Right cardiac atrium (tissue), 5 donors: ENCODE measurements at regions not wholly inside any gene's neighbourhood (a gene's known extent, or its start where the extent isn't known, plus 50 kb on each side); places are given as distances from the start of the nearest gene placed in this dataset.

Source experiments
- ATAC-seq, 2 donors: fragments of 200-7000 bp; cut with Tn5 transposase; one replicate each; pipeline versions ENCODE4 v1.8.0 to v1.9.1; 2020; ENCODE audit warnings: moderate library complexity in 2 of 2, mild to moderate bottlenecking in 1 of 2
- DNase-seq, 3 donors: peaks; one replicate each; pipeline ENCODE4 v3.0.0-alpha.2; 2020
- H3K27ac ChIP-seq: one replicate; pipeline ENCODE4 v1.5.1; 2013; ENCODE audit warnings: mild to moderate bottlenecking, low read length, control low read depth, moderate library complexity
- H3K27me3 ChIP-seq: one replicate; pipeline ENCODE4 v1.6.1; 2013; ENCODE audit not compliant: control insufficient read depth, insufficient read depth
- H3K4me1 ChIP-seq: one replicate; pipeline ENCODE4 v1.6.1; 2013; ENCODE audit warnings: low read length; ENCODE audit not compliant: control insufficient read depth, insufficient read depth
- H3K4me3 ChIP-seq: one replicate; pipeline ENCODE4 v1.5.1; 2013; ENCODE audit warnings: low read length, control low read depth
- H3K9me3 ChIP-seq: one replicate; pipeline ENCODE4 v1.6.1; 2013; ENCODE audit warnings: low read length; ENCODE audit not compliant: control insufficient read depth
- WGBS: extraction: QIAGEN DNeasy Blood & Tissue Kit; methylation state at CpG from one replicate; pipeline ENCODE4 v1.1.7; 2013; 5-methylcytosine and 5-hydroxymethylcytosine counted together
- intact Hi-C, 4 donors: fragments of 100-400 bp; cut with DNase I; formaldehyde crosslinking; loops; one replicate each; pipeline versions ENCODE4 v1.11.0 to v1.14.0; 2022 to 2023
- donor health status: healthy with polysubstance abuse.
- donor health status: DM: no; HTN: yes; CAD: no.
- donor health status: DM: no; HTN: no; CAD: no.
- donor health status: DM: no; HTN: yes; CAD: no; lungs with severe emphysema.
- donor health status: DM: yes; HTN: yes; CAD: no.

DNA sequence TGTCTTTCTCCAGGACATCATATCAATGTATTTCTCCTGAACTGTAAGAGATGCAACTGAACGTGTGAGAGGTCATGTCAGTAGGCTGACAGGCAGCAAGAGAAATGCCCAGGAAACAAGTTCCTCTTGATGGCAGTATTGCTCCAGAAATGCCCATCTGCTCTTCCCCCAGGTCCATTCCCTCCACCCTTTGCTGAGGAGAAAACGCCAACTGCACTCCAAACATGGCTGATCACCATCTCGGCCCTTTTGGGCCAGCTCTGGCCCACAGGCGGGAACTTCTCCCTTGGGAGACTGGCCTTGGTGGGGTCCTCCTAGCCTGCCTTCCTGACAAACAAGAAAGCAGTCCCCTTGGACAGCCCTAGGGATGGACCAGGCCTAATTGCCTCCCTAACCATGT, 276.5 kb upstream of the AGTR2 start:
- ATAC-seq (peak in 1 of 2 donors; percentile 61), DNase-seq (peak in 1 of 3 donors; percentile 49)
- no peak overlapping the region for H3K4me3 ChIP-seq
- H3K27ac ChIP-seq, result no peak overlapping the region
- no peaks in the 10 kb centered on the region for H3K4me1 ChIP-seq
- whole genome bisulfite sequencing, result 62% methylated on average over 4 of the region's 4 CpGs
- H3K9me3 ChIP-seq, result no peaks in the 10 kb centered on the region
- intact Hi-C loops, result no loop called here
- H3K27me3 ChIP-seq, result no peaks in the 10 kb centered on the region

DNA sequence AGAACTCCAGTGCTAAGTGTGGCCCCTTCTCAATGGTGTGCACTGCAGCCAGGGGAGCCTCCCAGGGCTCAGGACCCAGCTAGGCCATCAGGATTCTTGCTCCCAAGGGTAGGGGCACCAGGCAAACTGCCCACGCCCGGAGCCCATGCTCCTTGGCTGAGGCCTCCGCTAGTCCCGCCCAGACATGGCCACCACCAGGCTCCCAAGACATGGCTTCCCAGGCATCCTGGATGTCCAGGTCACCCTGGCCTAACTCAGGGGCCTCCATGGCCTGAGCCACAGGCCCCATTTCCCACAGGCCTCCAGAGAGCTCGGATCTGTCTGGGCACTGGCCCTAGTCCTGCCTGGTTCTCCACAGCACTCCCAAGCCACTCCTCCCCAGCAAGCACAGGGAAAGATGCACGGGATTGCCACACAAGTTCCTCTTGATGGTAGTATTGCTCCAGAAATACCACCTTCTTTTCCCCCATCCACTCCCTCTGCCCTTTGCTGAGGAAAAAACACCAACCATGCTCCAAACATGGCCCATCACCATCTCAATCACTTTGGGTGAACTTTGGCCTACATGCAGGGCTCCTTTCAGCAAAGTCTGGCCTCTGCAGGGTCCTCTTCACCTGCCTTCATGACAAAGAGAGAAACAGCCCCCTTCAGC, 274.7 kb upstream of the AGTR2 start:
- no peaks in the 10 kb centered on the region for H3K9me3 ChIP-seq
- ATAC-seq (no peak), DNase-seq (peak in 2 of 3 donors; percentile 11 to 47)
- no peak overlapping the region for H3K4me3 ChIP-seq
- no peaks in the 10 kb centered on the region for H3K27me3 ChIP-seq
- 88% methylated on average over 6 of the region's 6 CpGs for WGBS
- no peaks in the 10 kb centered on the region for H3K4me1 ChIP-seq
- no peak overlapping the region for H3K27ac ChIP-seq
- intact Hi-C loops, result no loop called here

- 84% methylated on average over 5 of the region's 5 CpGs for WGBS
- Histone ChIP-seq H3K27ac (no peak overlapping the region), H3K4me1 (no peaks in the 10 kb centered on the region), H3K9me3 (no peaks in the 10 kb centered on the region), H3K27me3 (no peaks in the 10 kb centered on the region), H3K4me3 (no peak overlapping the region)
- DNase-seq (no peak), ATAC-seq (no peak)
- intact Hi-C loops, result no loop called here
Observed at GRCh38 chrX:115896362-115896761, 274.2 kb upstream of the AGTR2 start.

DNA sequence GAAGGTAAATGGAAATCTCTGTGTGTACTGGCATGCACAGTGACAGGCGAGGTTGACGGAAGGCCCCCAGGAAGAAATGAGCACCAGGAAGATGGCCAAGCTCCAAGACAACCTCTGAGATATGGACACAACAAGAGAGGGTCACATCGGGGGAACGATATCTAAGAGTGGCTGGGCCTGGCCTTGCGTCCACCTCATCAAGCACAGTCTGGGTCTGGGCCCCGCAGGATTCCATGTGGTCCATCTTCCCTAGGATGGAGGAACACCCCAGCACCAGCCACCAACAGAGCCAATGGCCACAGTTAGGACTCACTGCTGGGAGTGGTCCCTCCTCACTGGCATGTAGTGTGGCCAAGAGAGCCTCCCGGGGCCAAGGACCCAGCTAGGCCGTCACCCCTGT, 272.6 kb upstream of the AGTR2 start:
- Histone ChIP-seq H3K27ac (no peak overlapping the region), H3K9me3 (no peaks in the 10 kb centered on the region), H3K4me1 (no peaks in the 10 kb centered on the region), H3K4me3 (no peak overlapping the region), H3K27me3 (no peaks in the 10 kb centered on the region)
- intact Hi-C loops, result no loop called here
- 93% methylated on average over 8 of the region's 8 CpGs for WGBS
- ATAC-seq, result no peak
- DNase-seq, result peak in 1 of 3 donors; percentile 50

GRCh38 chrX:115898382-115899001, 272.1 kb upstream of the AGTR2 start:
- intact Hi-C loops, result no loop called here
- 89% methylated on average over 8 of the region's 8 CpGs for WGBS
- no peak overlapping the region for H3K4me3 ChIP-seq
- H3K9me3 ChIP-seq, result no peaks in the 10 kb centered on the region
- DNase-seq (peak in 2 of 3 donors; percentile 50 to 85), ATAC-seq (peak in 1 of 2 donors; percentile 43)
- H3K27ac ChIP-seq, result no peak overlapping the region
- no peaks in the 10 kb centered on the region for H3K4me1 ChIP-seq
- H3K27me3 ChIP-seq, result no peaks in the 10 kb centered on the region

DNA sequence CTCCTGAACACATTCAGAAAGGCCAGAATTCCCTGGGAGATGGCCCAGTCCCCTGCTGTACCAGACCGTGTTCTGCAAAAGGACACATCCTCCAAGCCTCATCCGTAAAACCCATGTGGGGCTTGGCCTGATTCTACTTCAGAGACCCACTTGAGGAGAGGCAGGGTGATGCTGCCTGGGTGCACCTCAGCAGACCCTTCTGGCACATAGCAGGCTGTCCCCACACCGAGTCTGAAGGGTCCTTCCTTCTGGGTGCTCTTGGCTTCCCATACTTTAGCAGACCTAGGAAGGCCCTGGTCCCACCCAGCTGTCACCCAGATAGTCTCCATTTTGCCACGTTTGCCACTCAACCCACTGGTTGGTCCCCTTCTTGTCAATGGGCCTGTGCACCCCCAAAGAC, 270.1 kb upstream of the AGTR2 start:
- H3K27me3 ChIP-seq, result no peaks in the 10 kb centered on the region
- no peaks in the 10 kb centered on the region for H3K9me3 ChIP-seq
- no peak for ATAC-seq
- peaks cover 2% of the 10 kb centered on the region for H3K4me1 ChIP-seq
- WGBS, result 84% methylated on average over 4 of the region's 4 CpGs
- DNase-seq, result no peak
- H3K27ac ChIP-seq, result no peak overlapping the region
- intact Hi-C loops, result no loop called here
- no peak overlapping the region for H3K4me3 ChIP-seq

- Histone ChIP-seq H3K4me3 (no peak overlapping the region), H3K27me3 (no peaks in the 10 kb centered on the region), H3K27ac (no peak overlapping the region), H3K9me3 (no peaks in the 10 kb centered on the region), H3K4me1 (peaks cover 2% of the 10 kb centered on the region)
- ATAC-seq (no peak), DNase-seq (no peak)
- WGBS, result 92% methylated on average over 3 of the region's 3 CpGs
- intact Hi-C loops, result no loop called here
Observed at GRCh38 chrX:115901241-115901640, 269.3 kb upstream of the AGTR2 start.

DNA sequence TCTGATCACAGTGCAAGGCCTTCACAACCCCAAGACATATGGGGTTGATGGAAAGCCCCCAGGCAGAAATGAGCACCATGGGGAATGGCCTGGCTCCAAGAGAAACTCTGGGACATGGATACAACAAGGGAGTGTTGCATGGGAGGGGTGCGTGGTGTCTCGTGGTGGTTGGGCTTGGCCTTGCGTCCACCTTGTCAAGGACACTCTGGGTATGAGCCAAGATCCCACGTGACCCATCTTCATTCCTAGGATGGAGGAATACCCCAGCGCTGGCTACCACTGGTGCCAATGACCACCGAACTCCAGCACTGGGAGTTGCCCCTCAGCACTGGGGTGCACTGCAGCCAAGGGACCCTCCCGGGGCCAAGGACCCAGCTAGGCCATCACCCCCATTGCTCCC, 267.5 kb upstream of the AGTR2 start:
- 83% methylated on average over 7 of the region's 7 CpGs for WGBS
- H3K27ac ChIP-seq, result no peak overlapping the region
- no peak for ATAC-seq
- H3K27me3 ChIP-seq, result no peaks in the 10 kb centered on the region
- DNase-seq, result no peak
- H3K9me3 ChIP-seq, result no peaks in the 10 kb centered on the region
- no peak overlapping the region for H3K4me3 ChIP-seq
- peaks cover 2% of the 10 kb centered on the region for H3K4me1 ChIP-seq
- intact Hi-C loops, result no loop called here

- DNase-seq (no peak), ATAC-seq (no peak)
- H3K4me3 ChIP-seq, result no peak overlapping the region
- intact Hi-C loops, result no loop called here
- H3K4me1 ChIP-seq, result peaks cover 2% of the 10 kb centered on the region
- WGBS, result 92% methylated on average over 2 of the region's 2 CpGs
- no peaks in the 10 kb centered on the region for H3K9me3 ChIP-seq
- no peaks in the 10 kb centered on the region for H3K27me3 ChIP-seq
- no peak overlapping the region for H3K27ac ChIP-seq
Observed at GRCh38 chrX:115906276-115906675, 264.3 kb upstream of the AGTR2 start.

DNA sequence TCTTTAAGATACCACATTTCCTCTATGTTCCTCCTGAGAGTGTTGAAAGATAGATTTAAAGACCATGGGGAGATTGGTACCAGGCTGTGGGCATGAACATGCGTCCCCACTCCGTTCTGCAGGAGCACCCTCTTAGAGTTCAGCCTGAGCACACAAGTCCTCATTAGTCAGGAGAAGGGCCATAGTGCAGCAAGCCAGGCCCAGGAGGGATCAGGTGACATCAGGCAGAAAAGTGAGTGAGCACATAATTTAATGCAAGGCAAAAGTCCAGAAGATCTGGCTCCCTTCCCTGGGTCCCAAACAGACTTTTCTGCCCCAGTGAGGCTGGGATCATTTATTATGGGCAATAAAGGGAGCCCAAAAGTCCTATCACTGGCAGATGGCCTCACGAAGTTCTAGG, 263.7 kb upstream of the AGTR2 start:
- no peaks in the 10 kb centered on the region for H3K27me3 ChIP-seq
- WGBS, result 80% methylated on average over 3 of the region's 3 CpGs
- intact Hi-C loops, result no loop called here
- DNase-seq, result no peak
- peaks cover 2% of the 10 kb centered on the region for H3K4me1 ChIP-seq
- ATAC-seq, result no peak
- no peak overlapping the region for H3K4me3 ChIP-seq
- H3K9me3 ChIP-seq, result no peaks in the 10 kb centered on the region
- H3K27ac ChIP-seq, result no peak overlapping the region

DNA sequence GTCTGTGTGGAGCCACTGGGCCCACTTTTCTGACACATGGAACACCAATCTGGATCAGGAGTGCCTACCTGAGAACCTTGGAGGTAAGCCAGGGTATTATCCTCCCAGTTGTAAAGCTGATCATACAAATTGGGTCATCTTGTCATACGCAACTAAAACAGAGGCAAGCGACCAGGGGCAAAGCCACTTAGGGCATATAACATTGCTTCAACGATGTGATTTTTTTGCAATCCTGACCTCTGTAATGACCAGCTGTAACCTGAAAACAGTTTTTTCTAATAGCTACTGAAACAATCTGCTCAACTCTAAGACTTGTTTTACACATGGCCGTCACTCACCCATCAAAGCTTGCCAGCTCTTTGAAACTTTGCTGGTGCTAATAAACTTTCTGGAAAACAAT, 261.5 kb upstream of the AGTR2 start:
- H3K27me3 ChIP-seq, result no peaks in the 10 kb centered on the region
- H3K27ac ChIP-seq, result no peak overlapping the region
- DNase-seq (no peak), ATAC-seq (no peak)
- WGBS, result 94% methylated on average over 4 of the region's 4 CpGs
- intact Hi-C loops, result no loop called here
- H3K4me1 ChIP-seq, result no peaks in the 10 kb centered on the region
- H3K9me3 ChIP-seq, result no peaks in the 10 kb centered on the region
- no peak overlapping the region for H3K4me3 ChIP-seq

DNA sequence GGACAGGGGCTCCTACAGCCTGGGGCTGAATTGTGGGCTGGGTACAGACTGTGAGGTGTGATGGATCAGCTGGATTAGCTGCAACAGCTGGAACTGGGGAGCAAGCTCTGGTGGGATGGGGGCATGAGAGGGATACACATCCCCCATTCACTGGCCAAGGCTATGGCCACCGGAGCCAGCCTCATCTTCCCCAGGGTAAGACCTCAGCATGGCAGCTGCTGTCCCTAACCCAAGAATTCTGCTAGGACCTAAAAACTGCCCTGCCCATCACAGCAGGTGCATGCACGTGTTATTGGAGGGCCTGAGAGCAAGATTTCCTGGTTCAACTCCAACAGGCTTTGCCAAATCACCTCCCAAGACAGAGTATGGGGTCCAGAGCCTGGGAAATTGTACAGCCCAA, 258.6 kb upstream of the AGTR2 start:
- no peaks in the 10 kb centered on the region for H3K9me3 ChIP-seq
- no peak for ATAC-seq
- DNase-seq, result no peak
- 72% methylated on average over 1 of the region's 2 CpGs for WGBS
- no peaks in the 10 kb centered on the region for H3K4me1 ChIP-seq
- no peak overlapping the region for H3K27ac ChIP-seq
- no peak overlapping the region for H3K4me3 ChIP-seq
- intact Hi-C loops, result no loop called here
- H3K27me3 ChIP-seq, result no peaks in the 10 kb centered on the region
